ENCODE measurements at regions not wholly inside any gene's neighbourhood (a gene's known extent, or its start where the extent isn't known, plus 50 kb on each side); places are given as distances from the start of the nearest gene placed in this dataset.

GRCh38 chr20:41776421-41776820, 158.2 kb upstream of the CHD6 start:
- TF ChIP-seq, protein P1, sequence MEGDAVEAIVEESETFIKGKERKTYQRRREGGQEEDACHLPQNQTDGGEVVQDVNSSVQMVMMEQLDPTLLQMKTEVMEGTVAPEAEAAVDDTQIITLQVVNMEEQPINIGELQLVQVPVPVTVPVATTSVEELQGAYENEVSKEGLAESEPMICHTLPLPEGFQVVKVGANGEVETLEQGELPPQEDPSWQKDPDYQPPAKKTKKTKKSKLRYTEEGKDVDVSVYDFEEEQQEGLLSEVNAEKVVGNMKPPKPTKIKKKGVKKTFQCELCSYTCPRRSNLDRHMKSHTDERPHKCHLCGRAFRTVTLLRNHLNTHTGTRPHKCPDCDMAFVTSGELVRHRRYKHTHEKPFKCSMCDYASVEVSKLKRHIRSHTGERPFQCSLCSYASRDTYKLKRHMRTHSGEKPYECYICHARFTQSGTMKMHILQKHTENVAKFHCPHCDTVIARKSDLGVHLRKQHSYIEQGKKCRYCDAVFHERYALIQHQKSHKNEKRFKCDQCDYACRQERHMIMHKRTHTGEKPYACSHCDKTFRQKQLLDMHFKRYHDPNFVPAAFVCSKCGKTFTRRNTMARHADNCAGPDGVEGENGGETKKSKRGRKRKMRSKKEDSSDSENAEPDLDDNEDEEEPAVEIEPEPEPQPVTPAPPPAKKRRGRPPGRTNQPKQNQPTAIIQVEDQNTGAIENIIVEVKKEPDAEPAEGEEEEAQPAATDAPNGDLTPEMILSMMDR (IDR thresholded peaks at IDR 0.05; ENCODE audit: low read length): no peak
- no peak for TF ChIP-seq EZH2 (IDR thresholded peaks at IDR 0.05; ENCODE audit: borderline replicate concordance, low read length)
- Histone ChIP-seq H3K4me1 (ENCODE audit: insufficient read depth, low read length, severe bottlenecking) (no peaks in the 10 kb centered on the region), H3F3A (ENCODE audit: insufficient read depth, low read length) (no peaks in the 10 kb centered on the region), H3K79me2 (ENCODE audit: insufficient read depth, low read length) (no peaks in the 10 kb centered on the region), H3K9ac (ENCODE audit: low read length) (no peak overlapping the region), H3K36me3 (ENCODE audit: insufficient read depth, low read length) (no peaks in the 10 kb centered on the region), H3K4me3 (ENCODE audit: low read depth, low read length, poor library complexity, severe bottlenecking) (no peak overlapping the region), H3K4me2 (ENCODE audit: low read length) (no peak overlapping the region), H3K27ac (ENCODE audit: low read depth, low read length, poor library complexity, severe bottlenecking) (no peak overlapping the region), H3K27me3 (ENCODE audit: insufficient read depth, low read length) (no peaks in the 10 kb centered on the region), H3K9me2 (ENCODE audit: low read depth, low read length) (no peaks in the 10 kb centered on the region), H3K9me3 (ENCODE audit: low read length) (no peaks in the 10 kb centered on the region), H2AFZ (ENCODE audit: low read length) (no peak overlapping the region), H4K20me1 (ENCODE audit: insufficient read depth, low read length) (no peaks in the 10 kb centered on the region)

DNA sequence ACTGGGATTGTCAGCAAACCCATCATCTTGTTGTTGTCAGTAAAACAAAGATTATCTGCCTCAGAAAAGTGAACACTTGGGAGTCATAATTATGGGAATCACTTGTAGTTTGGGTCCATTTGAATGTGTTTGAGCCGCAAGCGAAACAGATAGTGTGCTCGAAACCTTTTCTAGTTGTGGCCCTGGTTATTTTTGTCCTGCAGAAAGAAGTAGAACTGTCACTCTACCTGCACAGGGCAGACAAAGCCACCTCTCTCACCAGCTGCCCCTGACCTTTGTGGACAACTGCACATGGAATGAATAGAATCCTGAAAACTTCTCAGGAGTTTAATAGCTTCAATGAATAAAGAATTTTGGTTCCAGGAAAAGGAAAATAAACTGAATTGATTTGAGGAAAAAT, 156.1 kb upstream of the CHD6 start:
- H3K9ac ChIP-seq (ENCODE audit: low read length): no peak overlapping the region

DNA sequence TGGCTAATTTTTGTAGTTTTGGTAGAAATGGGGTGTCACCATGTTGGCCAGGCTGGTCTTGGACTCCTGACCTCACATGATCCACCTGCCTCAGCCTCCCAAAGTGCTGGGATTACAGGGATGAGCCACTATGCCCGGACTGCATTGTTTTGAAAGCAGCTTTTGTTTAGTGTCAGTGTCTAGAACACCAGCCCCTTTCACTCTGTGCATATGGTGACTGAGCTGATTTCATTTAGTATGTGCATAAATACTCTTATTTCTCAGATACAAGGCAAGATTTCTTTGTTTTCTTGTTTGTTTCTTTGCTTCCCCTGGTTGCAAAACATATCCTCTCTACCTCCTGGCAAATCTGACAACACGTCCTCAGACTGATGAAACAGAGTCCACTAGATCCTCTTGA, 152.8 kb upstream of the CHD6 start:
- no peaks in the 10 kb centered on the region for H3K4me1 ChIP-seq (ENCODE audit: insufficient read depth, low read length, severe bottlenecking)
- no peak overlapping the region for H3K4me2 ChIP-seq (ENCODE audit: low read length)
- no peaks in the 10 kb centered on the region for H3K9me2 ChIP-seq (ENCODE audit: low read depth, low read length)
- H3K36me3 ChIP-seq (ENCODE audit: insufficient read depth, low read length): no peaks in the 10 kb centered on the region
- H3K9ac ChIP-seq (ENCODE audit: low read length): no peak overlapping the region
- H3K9me3 ChIP-seq (ENCODE audit: low read length): no peaks in the 10 kb centered on the region
- H2AFZ ChIP-seq (ENCODE audit: low read length): no peak overlapping the region
- TF ChIP-seq EZH2 (IDR thresholded peaks at IDR 0.05; ENCODE audit: borderline replicate concordance, low read length): no peak
- TF ChIP-seq, protein P1 (IDR thresholded peaks at IDR 0.05; ENCODE audit: low read length): no peak
- no peaks in the 10 kb centered on the region for H3K79me2 ChIP-seq (ENCODE audit: insufficient read depth, low read length)
- H3F3A ChIP-seq (ENCODE audit: insufficient read depth, low read length): no peaks in the 10 kb centered on the region
- no peaks in the 10 kb centered on the region for H4K20me1 ChIP-seq (ENCODE audit: insufficient read depth, low read length)
- H3K27ac ChIP-seq (ENCODE audit: low read depth, low read length, poor library complexity, severe bottlenecking): no peak overlapping the region
- H3K4me3 ChIP-seq (ENCODE audit: low read depth, low read length, poor library complexity, severe bottlenecking): no peak overlapping the region
- H3K27me3 ChIP-seq (ENCODE audit: insufficient read depth, low read length): no peaks in the 10 kb centered on the region

More for the DNA sequence above, 156.1 kb upstream of the CHD6 start:
- TF ChIP-seq, protein P1 (IDR thresholded peaks at IDR 0.05; ENCODE audit: low read length): no peak
- no peak for TF ChIP-seq EZH2 (IDR thresholded peaks at IDR 0.05; ENCODE audit: borderline replicate concordance, low read length)
- Histone ChIP-seq H3K9me3 (ENCODE audit: low read length) (no peaks in the 10 kb centered on the region), H3K9me2 (ENCODE audit: low read depth, low read length) (no peaks in the 10 kb centered on the region), H4K20me1 (ENCODE audit: insufficient read depth, low read length) (no peaks in the 10 kb centered on the region), H3K27me3 (ENCODE audit: insufficient read depth, low read length) (no peaks in the 10 kb centered on the region), H3K4me2 (ENCODE audit: low read length) (no peak overlapping the region), H3K36me3 (ENCODE audit: insufficient read depth, low read length) (no peaks in the 10 kb centered on the region), H3K27ac (ENCODE audit: low read depth, low read length, poor library complexity, severe bottlenecking) (no peak overlapping the region), H3F3A (ENCODE audit: insufficient read depth, low read length) (no peaks in the 10 kb centered on the region), H3K79me2 (ENCODE audit: insufficient read depth, low read length) (no peaks in the 10 kb centered on the region), H3K4me1 (ENCODE audit: insufficient read depth, low read length, severe bottlenecking) (no peaks in the 10 kb centered on the region), H3K4me3 (ENCODE audit: low read depth, low read length, poor library complexity, severe bottlenecking) (no peak overlapping the region), H2AFZ (ENCODE audit: low read length) (no peak overlapping the region)
